ENCODE measurements at regions not wholly inside any gene's neighbourhood (a gene's known extent, or its start where the extent isn't known, plus 50 kb on each side); places are given as distances from the start of the nearest gene placed in this dataset.

DNA sequence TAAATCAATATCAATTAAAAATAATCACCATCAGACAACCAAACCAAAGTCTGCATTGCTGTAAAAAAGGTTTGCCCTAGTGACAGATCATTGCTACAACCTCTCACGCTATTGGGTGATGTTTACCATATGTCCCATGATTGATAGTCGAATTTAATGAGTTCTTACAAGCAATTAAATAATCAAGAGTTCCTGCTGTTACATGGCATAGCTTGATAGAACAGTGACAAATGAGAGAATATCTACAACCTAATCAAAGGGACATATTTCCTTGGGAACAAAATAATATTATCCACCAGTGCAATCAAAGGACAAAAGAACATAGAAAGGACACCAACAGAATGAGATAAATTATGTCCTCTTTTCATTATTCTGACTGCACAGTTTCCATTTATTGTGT is 387.4 kb downstream of the ETV1 start:
- DNase-seq (ENCODE audit: low spot score) = no peak
- intact Hi-C loops (cut with micrococcal nuclease; ENCODE audit: unreplicated experiment) = no loop called here
- BruUV-seq (replicated peaks) = no TSS peak
- H3K27ac ChIP-seq (ENCODE audit: low read depth, low read length, poor library complexity, severe bottlenecking) = no peak overlapping the region
- no peaks in the 10 kb centered on the region for H3K36me3 ChIP-seq (ENCODE audit: insufficient read depth, low read length, poor library complexity, severe bottlenecking)
- H3K4me1 ChIP-seq (ENCODE audit: insufficient read depth, low read length, poor library complexity, severe bottlenecking) = no peaks in the 10 kb centered on the region
- TF ChIP-seq, protein P1, sequence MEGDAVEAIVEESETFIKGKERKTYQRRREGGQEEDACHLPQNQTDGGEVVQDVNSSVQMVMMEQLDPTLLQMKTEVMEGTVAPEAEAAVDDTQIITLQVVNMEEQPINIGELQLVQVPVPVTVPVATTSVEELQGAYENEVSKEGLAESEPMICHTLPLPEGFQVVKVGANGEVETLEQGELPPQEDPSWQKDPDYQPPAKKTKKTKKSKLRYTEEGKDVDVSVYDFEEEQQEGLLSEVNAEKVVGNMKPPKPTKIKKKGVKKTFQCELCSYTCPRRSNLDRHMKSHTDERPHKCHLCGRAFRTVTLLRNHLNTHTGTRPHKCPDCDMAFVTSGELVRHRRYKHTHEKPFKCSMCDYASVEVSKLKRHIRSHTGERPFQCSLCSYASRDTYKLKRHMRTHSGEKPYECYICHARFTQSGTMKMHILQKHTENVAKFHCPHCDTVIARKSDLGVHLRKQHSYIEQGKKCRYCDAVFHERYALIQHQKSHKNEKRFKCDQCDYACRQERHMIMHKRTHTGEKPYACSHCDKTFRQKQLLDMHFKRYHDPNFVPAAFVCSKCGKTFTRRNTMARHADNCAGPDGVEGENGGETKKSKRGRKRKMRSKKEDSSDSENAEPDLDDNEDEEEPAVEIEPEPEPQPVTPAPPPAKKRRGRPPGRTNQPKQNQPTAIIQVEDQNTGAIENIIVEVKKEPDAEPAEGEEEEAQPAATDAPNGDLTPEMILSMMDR (conservative IDR thresholded peaks at IDR 0.05; ENCODE audit: low read depth, low read length) = no peak
- no peak for TF ChIP-seq EZH2 (IDR thresholded peaks at IDR 0.05; ENCODE audit: borderline replicate concordance, low read depth, low read length, poor library complexity, severe bottlenecking)
- ChIA-PET POLR2A (ENCODE audit: low non-redundant PET) (no interaction called here), CTCF (no interaction called here)
- no peak overlapping the region for H3K4me3 ChIP-seq (ENCODE audit: low read depth, low read length, poor library complexity, severe bottlenecking)
- no peaks in the 10 kb centered on the region for H3K9me3 ChIP-seq (ENCODE audit: low read depth, low read length, poor library complexity, severe bottlenecking)
- H3K27me3 ChIP-seq (replicated peaks; ENCODE audit: insufficient read depth, low read depth, low read length, poor library complexity) = no peaks in the 10 kb centered on the region

DNA sequence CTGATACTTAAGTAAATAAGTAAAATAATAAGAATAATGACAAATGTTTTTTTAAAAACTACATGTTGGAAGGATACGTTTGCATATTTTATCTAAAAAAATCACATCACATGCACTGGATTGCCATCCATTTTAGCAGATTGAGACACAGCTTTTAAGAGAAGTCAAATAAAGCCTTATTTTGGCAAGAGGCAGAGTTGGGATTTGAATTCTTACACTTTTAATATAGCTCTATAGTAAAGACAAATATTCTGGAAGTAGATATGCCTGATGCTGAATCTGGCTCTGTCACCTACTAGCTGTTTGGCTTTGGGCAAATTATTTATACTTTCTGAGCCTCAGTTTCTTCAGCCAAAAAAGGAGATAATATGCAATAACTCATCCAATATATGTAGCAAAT is 386.4 kb downstream of the ETV1 start:
- no TSS peak for BruUV-seq (replicated peaks)
- CTCF ChIA-PET = no interaction called here
- intact Hi-C loops (cut with micrococcal nuclease; ENCODE audit: unreplicated experiment) = no loop called here
- DNase-seq (ENCODE audit: low spot score) = no peak
- Histone ChIP-seq H3K36me3 (ENCODE audit: insufficient read depth, low read length, poor library complexity, severe bottlenecking) (no peaks in the 10 kb centered on the region), H3K4me1 (ENCODE audit: insufficient read depth, low read length, poor library complexity, severe bottlenecking) (no peaks in the 10 kb centered on the region), H3K9me3 (ENCODE audit: low read depth, low read length, poor library complexity, severe bottlenecking) (no peaks in the 10 kb centered on the region), H3K27me3 (replicated peaks; ENCODE audit: insufficient read depth, low read depth, low read length, poor library complexity) (no peaks in the 10 kb centered on the region), H3K4me3 (ENCODE audit: low read depth, low read length, poor library complexity, severe bottlenecking) (no peak overlapping the region), H3K27ac (ENCODE audit: low read depth, low read length, poor library complexity, severe bottlenecking) (no peak overlapping the region)
- POLR2A ChIA-PET (ENCODE audit: low non-redundant PET) = no interaction called here
- no peak for TF ChIP-seq EZH2 (IDR thresholded peaks at IDR 0.05; ENCODE audit: borderline replicate concordance, low read depth, low read length, poor library complexity, severe bottlenecking)
- TF ChIP-seq, protein P1 (conservative IDR thresholded peaks at IDR 0.05; ENCODE audit: low read depth, low read length) = no peak

DNA sequence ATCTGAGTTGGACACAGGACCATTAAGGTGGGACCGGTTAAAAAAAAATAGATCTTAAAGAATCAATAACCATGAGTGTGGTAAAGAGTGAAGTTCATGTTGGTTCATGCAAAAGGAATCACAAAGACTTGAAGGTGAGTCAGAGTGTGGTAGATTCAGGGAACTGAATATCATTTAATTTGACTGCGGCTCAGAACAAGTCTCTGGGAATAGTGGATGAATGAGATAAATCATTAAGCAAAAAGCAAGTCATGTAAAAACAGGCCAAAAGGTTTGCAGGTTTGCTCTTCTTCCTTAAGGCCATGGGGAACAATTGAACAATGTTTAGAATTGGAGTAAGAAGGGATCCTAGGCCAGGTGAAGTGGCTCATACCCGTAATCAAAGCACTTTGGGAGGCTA is 385.8 kb downstream of the ETV1 start:
- ChIA-PET CTCF (no interaction called here), POLR2A (ENCODE audit: low non-redundant PET) (no interaction called here)
- no peaks in the 10 kb centered on the region for H3K9me3 ChIP-seq (ENCODE audit: low read depth, low read length, poor library complexity, severe bottlenecking)
- H3K4me1 ChIP-seq (ENCODE audit: insufficient read depth, low read length, poor library complexity, severe bottlenecking) = no peaks in the 10 kb centered on the region
- intact Hi-C loops (cut with micrococcal nuclease; ENCODE audit: unreplicated experiment) = no loop called here
- no peak overlapping the region for H3K4me3 ChIP-seq (ENCODE audit: low read depth, low read length, poor library complexity, severe bottlenecking)
- H3K27me3 ChIP-seq (replicated peaks; ENCODE audit: insufficient read depth, low read depth, low read length, poor library complexity) = no peaks in the 10 kb centered on the region
- DNase-seq (ENCODE audit: low spot score) = no peak
- TF ChIP-seq, protein P1 (conservative IDR thresholded peaks at IDR 0.05; ENCODE audit: low read depth, low read length) = no peak
- no peaks in the 10 kb centered on the region for H3K36me3 ChIP-seq (ENCODE audit: insufficient read depth, low read length, poor library complexity, severe bottlenecking)
- H3K27ac ChIP-seq (ENCODE audit: low read depth, low read length, poor library complexity, severe bottlenecking) = no peak overlapping the region
- no TSS peak for BruUV-seq (replicated peaks)
